GM10266 (cell line): ENCODE measurements at regions not wholly inside any gene's neighbourhood (a gene's known extent, or its start where the extent isn't known, plus 50 kb on each side); places are given as distances from the start of the nearest gene placed in this dataset.

Experiments
- DNase-seq: peaks from one replicate; pipeline ENCODE4 v3.0.0; 2012; ENCODE audit errors: extremely low spot score
- CTCF ChIP-seq: IDR thresholded peaks from 2 replicates; pipeline ENCODE4 v1.5.1; 2012; ENCODE audit warnings: mild to moderate bottlenecking, low read depth; ENCODE audit not compliant: control insufficient read depth, insufficient read depth; ENCODE audit errors: missing control alignments

DNA sequence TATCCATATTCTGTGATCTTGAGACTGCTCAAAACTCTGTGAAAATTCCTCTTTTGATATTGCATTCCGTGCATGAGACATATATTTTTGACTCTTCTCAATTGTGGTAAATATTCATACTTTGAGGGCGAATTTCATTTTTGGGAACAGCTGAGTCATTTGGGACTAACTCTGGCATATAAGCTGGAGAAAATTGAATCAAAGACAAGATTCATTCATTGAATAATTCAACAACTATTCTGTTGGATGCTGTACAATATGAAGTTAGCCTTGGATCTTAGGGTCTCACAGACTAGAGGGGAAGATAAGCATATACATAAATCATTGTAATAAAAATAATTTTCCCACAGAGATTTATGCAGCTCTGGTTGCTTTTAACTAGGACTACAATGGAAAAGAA is 183.2 kb upstream of the NEBL start:
- no peak for TF ChIP-seq CTCF
- no peak for DNase-seq

DNA sequence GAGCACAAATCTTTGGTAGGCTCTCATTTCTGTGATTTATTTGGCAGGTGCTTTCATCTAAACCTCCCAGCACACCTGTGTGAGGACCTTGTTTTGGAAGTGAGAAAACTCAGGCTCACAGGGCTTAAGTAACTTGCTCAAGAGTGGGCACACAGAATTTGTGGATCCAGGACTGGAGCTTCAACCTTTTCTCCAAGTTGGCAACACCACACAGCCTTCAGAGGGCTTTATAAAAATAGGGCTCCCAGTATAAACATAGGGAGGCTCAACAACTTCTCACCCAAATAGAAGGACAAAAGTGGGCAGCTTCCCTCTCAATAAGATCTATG is 182.2 kb upstream of the NEBL start:
- DNase-seq: no peak
- no peak for TF ChIP-seq CTCF

DNA sequence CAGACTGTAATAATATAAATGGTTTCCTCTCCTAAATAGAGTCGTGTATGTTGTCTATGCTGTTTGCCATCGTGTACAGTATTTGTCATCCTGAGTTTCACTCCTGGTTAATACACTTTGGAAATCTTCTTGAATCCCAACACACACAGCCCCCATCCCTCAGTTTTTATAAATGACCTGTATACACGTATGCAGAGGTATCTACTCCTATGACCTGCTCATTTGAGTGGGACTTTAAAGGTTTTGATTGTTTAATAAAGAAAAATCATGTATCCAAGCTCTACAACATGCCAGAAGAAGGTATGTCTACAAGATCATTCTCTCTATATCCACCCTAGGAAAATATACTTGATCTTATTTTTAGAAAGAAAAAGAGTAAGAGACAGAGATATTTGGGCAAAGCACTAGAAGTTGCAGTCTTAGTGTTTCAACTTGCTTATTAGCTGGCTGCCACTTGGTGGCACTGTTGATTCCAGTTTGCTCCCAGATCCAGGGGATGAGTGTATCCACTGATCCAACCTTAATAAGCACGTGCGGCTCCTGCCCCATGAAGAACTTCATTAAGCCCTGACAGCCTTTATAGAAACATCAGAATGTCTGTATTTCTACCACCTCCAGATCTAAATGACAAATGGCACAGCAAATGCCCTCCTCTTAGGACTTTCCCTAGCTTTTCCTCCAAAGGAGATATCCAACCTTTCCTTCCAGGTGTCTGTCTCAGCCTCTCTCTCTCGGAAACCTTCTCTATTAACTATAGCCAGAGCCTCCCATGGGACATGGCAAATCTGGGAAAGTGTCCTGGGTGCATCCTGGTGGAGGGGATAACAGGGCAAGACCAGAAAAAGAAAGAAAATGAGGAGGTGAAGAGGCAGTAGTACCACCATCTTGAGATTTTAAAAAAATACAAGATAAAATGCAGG is 181.6 kb upstream of the NEBL start:
- peak; percentile 26 for DNase-seq
- peak; percentile 83 for TF ChIP-seq CTCF

DNA sequence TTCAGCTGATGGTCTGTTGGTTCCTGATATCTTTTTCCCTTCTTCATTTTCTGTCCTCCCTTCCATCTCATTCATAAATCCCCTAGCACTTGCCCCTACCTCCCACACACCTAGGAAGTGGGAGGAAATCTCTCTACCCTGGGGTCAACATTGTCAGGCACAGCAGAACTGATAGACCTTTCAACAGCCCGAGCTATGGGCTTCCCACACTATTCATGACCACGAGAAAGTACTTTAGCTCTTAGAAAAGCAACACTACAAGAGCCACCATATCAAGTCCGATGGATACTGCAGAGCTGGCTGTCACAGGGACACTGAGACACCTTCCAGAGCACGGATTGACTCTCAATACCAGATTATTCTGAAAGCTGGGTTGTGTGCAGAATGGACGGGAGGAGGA is 180.6 kb upstream of the NEBL start:
- no peak for TF ChIP-seq CTCF
- DNase-seq: no peak

DNA sequence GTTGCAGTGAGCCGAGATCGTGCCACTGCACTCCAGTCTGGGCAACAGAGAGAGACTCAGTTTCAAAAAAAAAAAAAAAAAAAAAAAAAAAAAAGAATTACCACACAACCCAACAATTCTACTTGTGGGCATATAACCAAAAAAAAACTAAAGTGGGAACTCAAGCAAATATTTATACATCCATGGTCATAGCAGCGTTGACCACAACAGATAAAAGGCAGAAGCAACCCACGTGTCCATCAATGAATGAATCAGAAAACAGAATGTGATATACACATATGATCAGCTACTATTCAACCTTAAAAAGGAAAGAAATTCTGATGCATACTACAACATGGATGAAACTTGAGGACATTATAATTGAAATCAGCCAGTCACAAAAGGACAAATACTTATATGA is 179.3 kb upstream of the NEBL start:
- TF ChIP-seq CTCF: no peak
- DNase-seq: no peak

DNA sequence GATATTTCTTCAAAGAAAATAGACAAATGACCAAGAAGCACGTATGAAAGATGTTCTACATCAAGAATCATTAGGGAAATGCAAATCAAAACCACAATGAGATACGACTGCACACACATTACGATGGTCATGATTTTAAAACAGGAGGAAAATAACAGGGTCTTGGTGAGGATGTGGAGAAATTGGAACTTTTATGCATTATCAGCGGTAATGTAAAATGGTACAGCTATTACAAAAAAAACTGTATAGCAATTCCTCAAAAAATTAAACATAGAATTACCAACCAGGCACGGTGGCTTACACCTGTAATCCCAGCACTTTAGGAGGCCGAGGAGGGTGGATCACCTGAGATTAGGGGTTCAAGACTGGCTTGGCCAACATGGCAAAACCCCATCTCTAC is 178.8 kb upstream of the NEBL start:
- no peak for TF ChIP-seq CTCF
- DNase-seq: no peak

DNA sequence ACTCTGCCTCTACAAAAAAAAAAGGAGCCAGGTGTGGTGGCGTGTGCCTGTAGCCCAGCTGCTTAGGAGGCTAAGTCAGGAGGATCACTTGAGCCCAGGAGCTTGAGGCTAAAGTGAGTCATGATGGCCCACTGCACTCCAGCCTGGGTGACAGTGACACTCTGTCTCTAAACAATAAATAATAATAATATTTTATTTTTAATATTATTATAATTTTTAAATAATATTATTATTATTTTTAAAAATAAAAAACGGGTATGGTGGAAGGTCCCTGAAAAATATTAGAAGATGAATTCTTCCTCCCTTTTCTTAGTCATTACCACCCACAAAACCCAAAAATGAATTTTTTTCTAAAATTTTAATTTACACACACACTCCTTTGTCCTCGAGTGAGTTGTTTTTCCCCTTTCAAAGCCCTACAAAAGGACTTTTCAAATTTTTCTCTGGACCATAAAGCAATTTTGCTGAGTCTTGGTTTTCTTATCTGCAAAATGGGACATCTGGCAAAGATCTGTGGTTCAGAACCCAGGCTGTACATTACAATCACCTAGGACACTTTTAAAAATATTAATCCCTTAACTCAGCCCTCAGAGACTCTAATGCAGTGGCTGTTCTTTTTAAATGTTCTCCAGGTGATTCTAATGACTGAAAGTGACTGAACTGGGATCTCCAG is 174.0 kb upstream of the NEBL start:
- no peak for TF ChIP-seq CTCF
- DNase-seq: no peak
